Epithelial cell of esophagus (primary cell): ENCODE measurements at regions not wholly inside any gene's neighbourhood (a gene's known extent, or its start where the extent isn't known, plus 50 kb on each side); places are given as distances from the start of the nearest gene placed in this dataset.

Experiments
- DNase-seq: peaks from one replicate; pipeline ENCODE4 v3.0.0; 2010; ENCODE audit warnings: low read depth
- H3K4me3 ChIP-seq: 2 replicates; pipeline ENCODE4 v1.5.1; 2011; ENCODE audit warnings: mild to moderate bottlenecking, low read length, control low read depth
- CTCF ChIP-seq: IDR thresholded peaks from 2 replicates; pipeline ENCODE4 v1.5.1; 2011; ENCODE audit warnings: low read depth, mild to moderate bottlenecking, low read length, control low read depth, inconsistent platforms; ENCODE audit not compliant: insufficient read depth; ENCODE audit errors: missing control alignments

DNA sequence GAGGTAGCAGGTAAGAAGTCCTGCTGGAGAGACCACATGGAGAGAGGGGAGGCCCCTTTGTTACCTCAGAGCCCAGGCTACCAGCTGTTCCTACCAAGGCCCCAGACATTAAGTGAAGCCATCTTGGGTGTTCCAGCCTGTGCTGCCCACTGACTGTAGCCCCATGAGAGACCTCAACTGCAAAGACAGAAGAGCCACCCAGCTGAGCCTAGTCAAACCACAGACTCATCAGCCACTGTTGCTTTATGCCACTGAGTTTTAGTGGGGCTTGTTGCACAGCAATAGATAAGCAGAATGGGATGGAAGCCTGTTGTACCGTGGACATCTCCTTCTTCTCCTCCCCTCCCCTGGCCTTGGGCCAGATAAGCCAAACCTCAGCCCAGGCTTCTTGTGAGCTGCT, 83.9 kb downstream of the ADRA2C start:
- DNase-seq: no peak
- H3K4me3 ChIP-seq: no peak overlapping the region
- no peak for TF ChIP-seq CTCF

- DNase-seq: peak; percentile 2
- TF ChIP-seq CTCF: no peak
- no peak overlapping the region for H3K4me3 ChIP-seq
Observed at GRCh38 chr4:3851211-3851610, 85.0 kb downstream of the ADRA2C start.

GRCh38 chr4:3851881-3852280, 85.7 kb downstream of the ADRA2C start:
- H3K4me3 ChIP-seq: no peak overlapping the region
- TF ChIP-seq CTCF: no peak
- no peak for DNase-seq

DNA sequence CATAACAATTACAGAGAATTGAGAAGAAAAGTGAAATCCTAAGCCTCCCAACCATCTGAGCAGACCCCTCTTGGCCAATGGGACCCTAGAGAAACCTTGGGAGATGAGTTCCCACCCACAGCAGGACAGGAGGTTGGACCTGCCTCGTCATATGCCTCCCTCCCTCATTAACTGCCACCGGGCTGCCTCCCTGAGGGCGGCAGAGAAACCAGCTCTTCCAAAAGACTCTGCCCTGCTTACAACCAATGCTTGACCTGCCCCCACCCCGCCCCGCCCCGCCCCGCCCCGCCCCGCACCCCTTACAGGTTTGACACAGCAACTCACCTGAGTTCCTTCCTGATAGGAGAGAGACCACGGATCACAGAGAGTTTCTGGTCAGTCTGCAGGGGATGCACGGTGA, 86.1 kb downstream of the ADRA2C start:
- no peak overlapping the region for H3K4me3 ChIP-seq
- TF ChIP-seq CTCF: no peak
- no peak for DNase-seq

- no peak overlapping the region for H3K4me3 ChIP-seq
- no peak for DNase-seq
- no peak for TF ChIP-seq CTCF
Observed at GRCh38 chr4:3852711-3853110, 86.5 kb downstream of the ADRA2C start.

DNA sequence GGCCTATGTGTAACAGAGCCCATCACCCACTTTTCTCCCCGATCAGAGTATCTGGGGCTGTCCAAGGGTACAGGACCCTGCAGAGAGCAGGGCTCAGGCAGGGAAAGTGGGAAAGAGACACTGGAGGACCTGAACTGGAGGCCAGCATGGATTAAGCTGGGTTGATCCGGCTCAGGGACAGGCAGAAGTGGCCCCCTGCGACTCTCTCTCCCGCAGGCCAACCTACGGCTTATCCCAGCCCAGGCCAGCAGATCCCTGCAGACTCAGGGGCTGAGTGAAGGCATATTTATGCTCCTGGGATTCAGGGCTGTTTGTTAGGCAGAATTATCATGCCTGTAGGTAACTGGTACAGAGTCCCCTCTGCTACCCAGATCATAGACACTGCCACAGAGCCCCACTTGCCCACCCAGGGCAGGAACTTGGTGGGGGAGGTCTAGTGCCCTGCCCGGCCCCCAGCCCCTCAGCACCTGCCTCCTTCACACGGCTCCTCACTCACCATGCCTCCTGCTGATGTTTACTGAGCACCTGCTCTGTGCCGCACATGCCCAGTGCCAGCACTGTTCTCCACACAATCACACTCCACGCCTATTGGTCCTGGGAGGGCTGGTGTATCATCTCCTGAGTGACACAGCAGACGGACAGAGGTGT, 87.3 kb downstream of the ADRA2C start:
- H3K4me3 ChIP-seq: no peak overlapping the region
- DNase-seq: no peak
- TF ChIP-seq CTCF: no peak

DNA sequence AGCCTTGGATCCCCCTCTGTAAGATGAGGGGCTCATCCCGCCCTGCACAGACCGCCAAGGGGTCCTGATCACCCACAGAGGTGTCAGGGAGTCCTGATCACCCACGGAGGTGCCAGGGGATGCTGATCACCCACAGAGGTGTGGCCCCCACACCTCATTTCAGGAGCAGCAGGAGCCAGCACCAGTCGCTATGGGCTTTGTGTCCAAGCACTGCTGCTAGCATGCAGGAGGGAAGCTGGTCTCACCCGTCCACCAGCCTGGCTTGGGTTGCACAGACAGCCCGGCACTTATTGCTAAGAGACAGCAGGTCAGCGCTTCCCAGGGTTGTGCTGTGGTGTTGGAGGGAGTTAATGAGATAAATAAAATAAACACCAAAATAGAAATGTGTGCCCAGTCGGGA, 88.5 kb downstream of the ADRA2C start:
- no peak for TF ChIP-seq CTCF
- H3K4me3 ChIP-seq: no peak overlapping the region
- no peak for DNase-seq
